ENCODE measurements at regions not wholly inside any gene's neighbourhood (a gene's known extent, or its start where the extent isn't known, plus 50 kb on each side); places are given as distances from the start of the nearest gene placed in this dataset.
"Not testable (repeated sequence)": the region's sequence is repeated elsewhere in the genome, so short reads cannot be mapped to it uniquely, and the experiment has no call there.

GRCh38 chr11:91560434-91560833 is 664.2 kb upstream of the FAT3 start:
- DNase-seq (ENCODE audit: low read depth in 4 of 4, low spot score in 2 of 4), result no peak

GRCh38 chr11:91538065-91538464 is 686.6 kb upstream of the FAT3 start:
- DNase-seq (ENCODE audit: low read depth in 4 of 4, low spot score in 2 of 4), result no peak

GRCh38 chr11:91536366-91536765 is 688.3 kb upstream of the FAT3 start:
- DNase-seq (ENCODE audit: low read depth in 4 of 4, low spot score in 2 of 4), result no peak

- DNase-seq (ENCODE audit: low read depth in 4 of 4, low spot score in 2 of 4), result no peak
Measured at GRCh38 chr11:91528965-91529364, 695.7 kb upstream of the FAT3 start.

GRCh38 chr11:91527380-91528030 is 697.1 kb upstream of the FAT3 start:
- no peak for DNase-seq (ENCODE audit: low read depth in 4 of 4, low spot score in 2 of 4)

- no peak for DNase-seq (ENCODE audit: low read depth in 4 of 4, low spot score in 2 of 4)
Measured at GRCh38 chr11:91513734-91514133, 710.9 kb upstream of the FAT3 start.

- no peak for DNase-seq (ENCODE audit: low read depth in 4 of 4, low spot score in 2 of 4)
Measured at GRCh38 chr11:91497847-91498246, 726.8 kb upstream of the FAT3 start.

- no peak for DNase-seq (ENCODE audit: low read depth in 4 of 4, low spot score in 2 of 4)
Measured at GRCh38 chr11:91495837-91496236, 728.8 kb upstream of the FAT3 start.

GRCh38 chr11:91489989-91490388 is 734.6 kb upstream of the FAT3 start:
- DNase-seq (ENCODE audit: low read depth in 4 of 4, low spot score in 2 of 4), result no peak

- not testable (repeated sequence) for DNase-seq (ENCODE audit: low read depth in 4 of 4, low spot score in 2 of 4)
Measured at GRCh38 chr11:91483956-91484355, 740.7 kb upstream of the FAT3 start.

- DNase-seq (ENCODE audit: low read depth in 4 of 4, low spot score in 2 of 4), result not testable (repeated sequence)
Measured at GRCh38 chr11:91481875-91482274, 742.7 kb upstream of the FAT3 start.

GRCh38 chr11:91470656-91471055 is 754.0 kb upstream of the FAT3 start:
- no peak for DNase-seq (ENCODE audit: low read depth in 4 of 4, low spot score in 2 of 4)

GRCh38 chr11:91459840-91460239 is 764.8 kb upstream of the FAT3 start:
- DNase-seq (ENCODE audit: low read depth in 4 of 4, low spot score in 2 of 4), result no peak

GRCh38 chr11:91446267-91446666 is 778.4 kb upstream of the FAT3 start:
- DNase-seq (ENCODE audit: low read depth in 4 of 4, low spot score in 2 of 4), result no peak

GRCh38 chr11:91435694-91436395 is 788.8 kb upstream of the FAT3 start:
- no peak for DNase-seq (ENCODE audit: low read depth in 4 of 4, low spot score in 2 of 4)

- no peak for DNase-seq (ENCODE audit: low read depth in 4 of 4, low spot score in 2 of 4)
Measured at GRCh38 chr11:91433284-91434010, 791.2 kb upstream of the FAT3 start.

- peak in 2 of 4 donors; percentile 14 to 16 for DNase-seq (ENCODE audit: low read depth in 4 of 4, low spot score in 2 of 4)
Measured at GRCh38 chr11:91421641-91422040, 803.0 kb upstream of the FAT3 start.

GRCh38 chr11:91407842-91408241 is 816.8 kb upstream of the FAT3 start:
- no peak for DNase-seq (ENCODE audit: low read depth in 4 of 4, low spot score in 2 of 4)

GRCh38 chr11:91406009-91406408 is 818.6 kb upstream of the FAT3 start:
- no peak for DNase-seq (ENCODE audit: low read depth in 4 of 4, low spot score in 2 of 4)

GRCh38 chr11:91404344-91404743 is 820.3 kb upstream of the FAT3 start:
- DNase-seq (ENCODE audit: low read depth in 4 of 4, low spot score in 2 of 4), result no peak

- no peak for DNase-seq (ENCODE audit: low read depth in 4 of 4, low spot score in 2 of 4)
Measured at GRCh38 chr11:91397134-91397468, 827.5 kb upstream of the FAT3 start.

Measured in left renal cortex interstitium (tissue), 4 donors.